GM21786 (cell line): ENCODE measurements at regions not wholly inside any gene's neighbourhood (a gene's known extent, or its start where the extent isn't known, plus 50 kb on each side); places are given as distances from the start of the nearest gene placed in this dataset.
"Not testable (repeated sequence)": the region's sequence is repeated elsewhere in the genome, so short reads cannot be mapped to it uniquely, and the experiment has no call there.

Experiments used
- ATAC-seq: cut with Tn5 transposase; IDR thresholded peaks from one replicate; pipeline ENCODE4 v1.9.1; 2021; ENCODE audit not compliant: unreplicated experiment

GRCh38 chr1:163970151-163970550, 588.8 kb upstream of the PBX1 start:
- no peak for ATAC-seq

- no peak for ATAC-seq
Observed at GRCh38 chr1:163970699-163971098, 588.3 kb upstream of the PBX1 start.

GRCh38 chr1:163973586-163973985, 585.4 kb upstream of the PBX1 start:
- ATAC-seq = no peak

- no peak for ATAC-seq
Observed at GRCh38 chr1:163974120-163974519, 584.9 kb upstream of the PBX1 start.

- no peak for ATAC-seq
Observed at GRCh38 chr1:163980394-163980793, 578.6 kb upstream of the PBX1 start.

GRCh38 chr1:163981500-163982030, 577.4 kb upstream of the PBX1 start:
- no peak for ATAC-seq

GRCh38 chr1:163983097-163983496, 575.9 kb upstream of the PBX1 start:
- ATAC-seq = no peak

- no peak for ATAC-seq
Observed at GRCh38 chr1:163985700-163986099, 573.3 kb upstream of the PBX1 start.

GRCh38 chr1:163999131-163999530, 559.9 kb upstream of the PBX1 start:
- no peak for ATAC-seq

- ATAC-seq = not testable (repeated sequence)
Observed at GRCh38 chr1:164006186-164006585, 552.8 kb upstream of the PBX1 start.

GRCh38 chr1:164006621-164007020, 552.4 kb upstream of the PBX1 start:
- ATAC-seq = no peak

- no peak for ATAC-seq
Observed at GRCh38 chr1:164017239-164017638, 541.7 kb upstream of the PBX1 start.

- no peak for ATAC-seq
Observed at GRCh38 chr1:164020391-164020790, 538.6 kb upstream of the PBX1 start.

GRCh38 chr1:164021813-164022212, 537.2 kb upstream of the PBX1 start:
- no peak for ATAC-seq

GRCh38 chr1:164033782-164034181, 525.2 kb upstream of the PBX1 start:
- no peak for ATAC-seq

- ATAC-seq = no peak
Observed at GRCh38 chr1:164040754-164041153, 518.2 kb upstream of the PBX1 start.

- no peak for ATAC-seq
Observed at GRCh38 chr1:164051782-164052181, 507.2 kb upstream of the PBX1 start.

- ATAC-seq = no peak
Observed at GRCh38 chr1:164054331-164054730, 504.7 kb upstream of the PBX1 start.

- no peak for ATAC-seq
Observed at GRCh38 chr1:164058198-164058597, 500.8 kb upstream of the PBX1 start.

- no peak for ATAC-seq
Observed at GRCh38 chr1:164061528-164061927, 497.5 kb upstream of the PBX1 start.

GRCh38 chr1:164064501-164064900, 494.5 kb upstream of the PBX1 start:
- no peak for ATAC-seq

- ATAC-seq = no peak
Observed at GRCh38 chr1:164071288-164071687, 487.7 kb upstream of the PBX1 start.

- no peak for ATAC-seq
Observed at GRCh38 chr1:164086832-164087231, 472.2 kb upstream of the PBX1 start.
